Posterior cingulate gyrus (tissue), 11 donors: ENCODE measurements at regions not wholly inside any gene's neighbourhood (a gene's known extent, or its start where the extent isn't known, plus 50 kb on each side); places are given as distances from the start of the nearest gene placed in this dataset.
"Not testable (repeated sequence)": the region's sequence is repeated elsewhere in the genome, so short reads cannot be mapped to it uniquely, and the experiment has no call there.

ENCODE experiments used
- DNase-seq, 10 donors: peaks; one replicate each; pipeline versions ENCODE4 v3.0.0 to v3.0.0-alpha.2; 2020 to 2021; ENCODE audit warnings: mixed read lengths in 3 of 10
- intact Hi-C: fragments of 100-400 bp; cut with DNase I; formaldehyde crosslinking; loops from one replicate; pipeline ENCODE4 v1.15.1; 2023

DNA sequence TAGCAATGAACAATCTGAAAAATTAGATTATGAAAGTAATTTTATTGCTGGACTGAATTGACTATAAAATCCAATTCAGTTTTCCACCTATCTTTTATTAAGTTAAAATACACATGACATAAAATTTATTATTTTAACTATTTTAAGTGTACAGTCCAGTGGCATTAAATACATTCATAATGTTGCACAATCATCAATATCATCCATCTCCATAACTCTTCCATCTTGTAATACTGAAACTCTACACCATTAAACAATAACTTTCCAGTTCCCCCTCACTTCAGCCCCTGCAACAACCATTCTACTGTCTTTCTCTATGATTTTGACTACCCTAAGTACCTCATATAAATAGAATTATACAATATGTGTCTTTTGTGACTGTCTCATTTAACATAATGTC, 200.6 kb upstream of the ITGA1 start:
- intact Hi-C loops, result no loop called here
- no peak for DNase-seq

- no peak for DNase-seq
- intact Hi-C loops, result no loop called here
These were observed 190.1 kb upstream of the ITGA1 start for GRCh38 chr5:52597625-52598024.

DNA sequence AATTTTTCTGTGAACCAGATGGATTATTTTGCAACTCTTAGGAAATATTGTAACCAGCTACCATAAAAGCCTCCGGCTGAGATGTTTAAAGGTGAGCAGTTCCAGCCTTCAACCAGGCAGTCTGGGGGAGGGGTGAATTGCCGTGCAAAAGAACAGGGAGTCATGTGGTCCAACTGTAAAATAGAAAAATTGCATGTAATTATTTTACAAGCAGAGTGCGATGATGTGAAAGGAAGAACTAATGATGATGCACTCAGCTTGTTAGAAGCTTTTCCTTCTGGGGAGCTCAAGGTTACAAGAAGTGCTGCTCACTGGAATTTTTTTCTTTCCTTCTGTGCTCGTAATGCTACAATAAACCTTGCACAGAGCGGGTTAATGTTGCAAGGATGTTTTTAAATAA, 188.7 kb upstream of the ITGA1 start:
- no peak for DNase-seq
- intact Hi-C loops, result no loop called here

- intact Hi-C loops, result no loop called here
- no peak for DNase-seq
These were observed 183.8 kb upstream of the ITGA1 start for GRCh38 chr5:52603778-52604554.

DNA sequence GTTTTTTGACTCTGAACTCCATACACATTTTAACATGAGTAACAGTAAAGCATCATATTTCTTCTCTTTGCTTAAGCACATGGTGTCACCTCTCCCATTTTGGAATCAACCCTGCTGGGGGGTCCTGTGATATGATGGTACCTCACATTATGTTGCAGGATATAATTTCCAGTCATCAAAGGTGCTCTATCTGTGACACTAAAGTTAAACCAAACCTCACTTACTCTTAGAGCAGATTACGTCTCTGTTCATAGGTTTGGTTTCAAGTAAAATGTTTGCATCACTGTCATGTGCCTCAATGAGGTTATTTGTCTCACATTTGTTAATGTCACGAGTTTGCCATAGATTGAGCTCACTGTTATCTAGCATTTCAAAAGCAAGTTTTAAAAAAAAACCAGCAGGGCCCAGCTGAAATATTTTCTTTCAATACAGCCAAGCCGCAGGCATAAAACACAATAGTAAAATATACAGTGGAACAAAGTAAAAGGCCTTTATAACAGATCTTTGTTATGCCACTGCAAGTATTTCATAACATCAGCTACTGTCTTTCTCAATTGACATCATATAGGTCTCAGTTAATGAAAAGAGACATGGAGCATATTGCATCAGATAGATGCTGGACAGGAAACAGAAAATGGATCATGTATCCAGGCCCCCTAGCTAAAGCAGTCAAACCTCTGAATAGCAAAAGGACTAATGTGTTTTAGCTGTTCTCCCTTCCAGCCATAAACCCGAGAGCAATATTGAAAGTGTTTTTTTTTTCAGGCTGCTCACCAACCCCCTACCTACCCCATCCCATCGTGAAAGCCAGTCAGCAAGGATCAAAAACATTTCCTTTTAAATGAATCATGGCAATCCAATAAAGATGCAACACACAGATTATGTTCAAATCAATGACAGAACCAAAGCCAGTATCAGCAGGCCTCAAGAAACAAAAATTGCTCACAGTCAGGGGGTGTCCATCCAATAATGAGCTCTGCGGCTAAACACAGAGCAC, 182.1 kb upstream of the ITGA1 start:
- DNase-seq, result no peak
- intact Hi-C loops, result no loop called here

DNA sequence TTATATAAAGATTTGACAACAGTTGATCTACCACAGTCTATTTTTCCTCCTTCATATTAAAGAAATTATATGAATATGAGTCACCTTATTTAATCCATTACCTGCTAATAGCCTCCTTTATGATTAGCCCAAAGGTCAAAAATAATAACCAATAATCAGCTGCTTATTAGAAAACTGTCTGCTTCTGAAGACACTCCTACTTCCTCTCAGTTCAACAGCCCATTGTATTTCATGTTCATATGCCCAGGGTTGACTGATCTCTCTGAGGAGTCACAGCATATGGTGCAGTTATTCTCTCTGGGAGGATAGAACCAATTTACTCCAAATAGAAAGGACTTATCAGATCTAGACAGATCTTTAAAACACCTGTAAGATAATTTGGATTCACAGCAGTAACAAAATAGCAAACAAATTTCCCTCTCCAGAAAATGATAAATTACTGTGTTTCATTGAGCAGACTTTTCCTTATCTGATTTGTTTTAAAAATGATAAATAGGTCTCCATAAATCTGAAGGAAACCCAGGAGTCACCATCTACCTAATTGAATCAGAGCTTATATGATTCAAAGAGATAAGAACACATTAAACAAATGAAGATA, 180.4 kb upstream of the ITGA1 start:
- intact Hi-C loops, result no loop called here
- no peak for DNase-seq

DNA sequence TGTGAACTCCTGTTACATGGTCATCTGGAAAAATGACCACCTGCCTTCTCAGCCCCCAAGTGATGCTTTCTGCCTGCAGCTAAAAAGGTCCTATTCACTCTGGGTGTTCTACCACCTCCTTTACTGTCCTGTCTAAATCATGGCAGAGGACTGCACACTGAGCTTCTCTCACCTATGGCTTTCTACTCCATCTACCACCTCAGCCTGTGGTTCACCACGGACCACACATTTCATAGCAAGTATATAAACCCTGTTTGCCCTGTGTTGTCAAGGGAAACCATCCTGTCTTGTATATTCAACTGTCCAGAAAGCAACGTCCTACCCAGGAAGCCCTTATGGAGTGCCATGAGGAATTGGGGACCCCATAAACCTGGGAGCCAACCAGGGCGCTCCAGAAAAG, 167.4 kb upstream of the ITGA1 start:
- intact Hi-C loops, result no loop called here
- no peak for DNase-seq

- intact Hi-C loops, result no loop called here
- no peak for DNase-seq
These were observed 164.4 kb upstream of the ITGA1 start for GRCh38 chr5:52623291-52623690.

- DNase-seq, result no peak
- intact Hi-C loops, result no loop called here
These were observed 163.4 kb upstream of the ITGA1 start for GRCh38 chr5:52624291-52624690.

DNA sequence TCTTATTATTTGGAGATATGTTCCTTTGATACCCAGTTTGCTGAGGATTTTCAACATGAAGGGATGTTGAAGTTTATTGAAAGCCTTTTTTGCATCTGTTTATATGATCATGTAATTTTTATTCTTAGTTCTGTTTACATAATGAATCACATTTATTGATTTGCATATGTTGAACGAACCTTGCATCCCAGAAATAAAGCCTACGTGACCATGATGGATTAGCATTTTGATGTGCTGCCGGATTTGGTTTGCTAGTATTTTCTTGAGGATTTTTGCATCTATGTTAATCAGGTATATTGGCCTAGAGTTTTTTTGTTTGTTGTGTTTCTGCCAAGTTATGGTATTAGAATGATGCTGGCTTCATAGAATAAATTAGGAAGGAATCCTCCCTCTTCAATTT, 161.4 kb upstream of the ITGA1 start:
- intact Hi-C loops, result no loop called here
- DNase-seq, result no peak

- DNase-seq, result no peak
- intact Hi-C loops, result no loop called here
These were observed 160.0 kb upstream of the ITGA1 start for GRCh38 chr5:52627740-52628139.

DNA sequence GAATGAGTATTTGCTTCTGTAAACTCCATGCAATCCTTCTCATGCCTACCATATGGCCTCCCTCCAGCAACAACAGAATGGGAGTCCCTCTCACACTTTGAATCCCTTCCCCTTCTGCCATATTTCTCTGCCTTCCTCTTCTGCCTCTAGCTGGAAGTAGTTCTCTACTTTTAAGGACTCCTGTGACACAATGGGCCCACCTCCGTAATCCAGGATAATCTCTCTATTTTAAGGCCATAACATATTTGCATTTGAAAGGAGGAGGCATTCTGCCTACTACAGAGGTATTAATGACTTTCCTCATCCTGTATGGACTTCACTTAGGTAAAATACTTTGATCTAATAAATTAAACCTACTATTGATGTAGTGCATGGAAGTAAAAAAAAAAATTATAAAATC, 155.4 kb upstream of the ITGA1 start:
- intact Hi-C loops, result no loop called here
- DNase-seq, result no peak

DNA sequence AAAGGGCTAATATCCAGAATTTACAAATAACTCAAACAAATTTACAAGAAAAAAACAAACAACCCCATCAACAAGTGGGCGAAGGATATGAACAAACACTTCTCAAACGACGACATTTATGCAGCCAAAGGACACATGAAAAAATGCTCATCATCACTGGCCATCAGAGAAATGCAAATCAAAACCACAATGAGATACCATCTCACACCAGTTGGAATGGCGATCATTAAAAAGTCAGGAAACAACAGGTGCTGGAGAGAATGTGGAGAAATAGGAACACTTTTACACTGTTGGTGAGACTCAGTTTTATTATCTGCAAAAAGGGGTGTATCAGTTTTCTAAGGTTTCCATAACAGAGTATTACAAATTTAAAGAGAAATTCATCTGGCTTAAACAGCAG, 153.5 kb upstream of the ITGA1 start:
- intact Hi-C loops, DNase-seq: not testable (repeated sequence)

DNA sequence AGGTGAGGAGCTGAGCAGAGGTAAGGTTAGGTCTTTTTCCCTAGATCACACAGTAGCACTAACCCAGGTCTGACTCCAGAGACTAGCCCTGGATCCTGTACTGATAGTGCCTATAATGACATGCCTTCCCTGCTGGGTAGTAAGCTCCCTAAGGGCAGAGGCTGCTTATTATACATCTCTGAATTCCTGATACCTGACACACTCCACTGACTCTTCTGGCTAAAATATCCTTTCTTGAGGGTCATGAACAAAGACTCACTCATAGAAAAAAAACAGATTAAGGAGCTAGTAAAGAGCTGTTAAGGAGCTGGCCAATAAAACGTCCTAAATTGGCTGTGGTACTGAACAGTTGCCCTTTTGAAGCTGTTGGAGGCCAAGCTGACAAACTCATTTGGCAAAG, 149.0 kb upstream of the ITGA1 start:
- no peak for DNase-seq
- intact Hi-C loops, result no loop called here

DNA sequence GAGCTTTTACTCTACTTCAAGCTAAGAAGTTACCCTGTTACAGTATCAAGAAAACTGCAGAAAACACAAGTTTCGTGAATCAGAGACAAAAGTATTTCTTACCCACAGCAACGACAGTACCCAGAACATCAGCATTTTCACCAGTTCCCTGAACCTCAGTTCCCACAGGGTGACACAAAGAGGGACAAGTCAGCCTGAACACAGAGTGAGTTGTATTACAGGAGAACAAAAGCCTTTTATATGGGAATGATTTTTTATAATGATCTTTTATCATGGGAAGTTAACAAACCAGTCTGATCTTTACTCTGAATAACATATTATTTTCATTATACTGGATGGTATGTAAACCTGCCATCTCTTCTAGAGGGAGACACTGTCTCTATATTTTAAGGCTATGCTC, 139.0 kb upstream of the ITGA1 start:
- intact Hi-C loops, result no loop called here
- DNase-seq, result peak in 1 of 10 donors; percentile 12

GRCh38 chr5:52655163-52655562, 132.6 kb upstream of the ITGA1 start:
- intact Hi-C loops, result no loop called here
- DNase-seq, result no peak

DNA sequence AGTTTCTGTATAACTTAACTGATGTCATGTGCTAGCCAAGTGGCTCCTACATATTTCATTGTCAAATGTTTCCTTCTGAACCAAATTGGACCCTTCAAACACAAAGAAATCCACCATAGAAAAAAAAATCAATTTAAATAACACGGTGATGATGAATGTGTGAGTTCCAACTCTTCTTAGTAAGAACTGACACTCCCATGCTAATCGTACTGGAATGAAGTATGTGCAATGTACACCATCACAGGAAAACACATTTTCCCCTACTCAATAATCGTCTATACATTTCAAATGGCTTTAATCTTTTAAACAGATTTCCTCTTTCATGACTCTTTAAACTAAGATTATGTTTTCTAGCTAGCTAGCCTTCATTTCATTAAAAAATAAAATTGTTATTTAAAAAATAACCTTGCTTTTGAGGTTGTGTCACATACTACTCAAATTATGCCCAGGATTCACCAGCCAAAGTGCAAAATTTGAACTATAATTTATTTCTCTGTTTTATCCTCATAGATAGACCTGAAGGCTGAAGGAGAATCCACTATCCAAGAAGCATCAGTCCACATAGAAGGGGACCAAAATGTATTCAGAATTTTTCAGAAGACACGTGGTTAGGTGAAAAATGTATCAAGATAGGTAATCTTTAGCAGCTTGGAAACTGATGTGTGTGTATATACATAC, 131.0 kb upstream of the ITGA1 start:
- DNase-seq, result no peak
- intact Hi-C loops, result loop anchor here (2.0 kb wide), 1 partner anchor 1698 kb away; no protein-coding TSS in a partner anchor

DNA sequence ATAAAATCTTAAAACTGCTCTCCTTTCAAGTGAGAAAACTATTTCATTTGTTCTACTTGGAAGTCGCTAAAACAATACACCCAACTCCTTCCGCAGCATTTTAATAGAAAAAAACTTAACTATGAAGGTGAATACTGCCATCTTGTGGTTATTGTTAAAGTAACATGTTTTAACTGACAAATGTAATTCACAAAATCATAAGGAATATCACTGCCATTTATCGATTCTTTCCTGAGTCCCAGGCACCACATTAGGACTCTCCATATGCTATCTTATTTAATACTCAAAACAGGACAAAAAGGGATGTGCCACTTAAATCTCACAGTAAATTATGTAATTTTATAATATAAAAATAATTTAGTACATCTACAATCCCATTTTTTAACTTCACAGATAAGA, 130.5 kb upstream of the ITGA1 start:
- intact Hi-C loops, result loop anchor here (2.0 kb wide), 1 partner anchor 1698 kb away; no protein-coding TSS in a partner anchor
- no peak for DNase-seq

- DNase-seq, result no peak
- intact Hi-C loops, result no loop called here
These were observed 129.5 kb upstream of the ITGA1 start for GRCh38 chr5:52658246-52658645.

- DNase-seq, result no peak
- intact Hi-C loops, result loop anchor here (10.0 kb wide), 1 partner anchor 254 kb away; no protein-coding TSS in a partner anchor
These were observed 127.1 kb upstream of the ITGA1 start for GRCh38 chr5:52660621-52661020.
